Stimulated activated CD8-positive, alpha-beta memory T cell treated with anti-CD3 and anti-CD28 coated beads, Interleukin-12 subunit alpha, Interleukin-12 subunit beta, amount 100 ng/mL, for 24 hours (primary cell): ENCODE measurements at regions not wholly inside any gene's neighbourhood (a gene's known extent, or its start where the extent isn't known, plus 50 kb on each side); places are given as distances from the start of the nearest gene placed in this dataset.
"Not testable (repeated sequence)": the region's sequence is repeated elsewhere in the genome, so short reads cannot be mapped to it uniquely, and the experiment has no call there.

Source experiments
- DNase-seq: peaks from one replicate; pipeline ENCODE4 v3.0.0-alpha.2; 2020; ENCODE audit errors: extremely low read depth

GRCh38 chr12:131413471-131413870 lies 297.4 kb upstream of the SFSWAP start:
- no peak for DNase-seq

DNA sequence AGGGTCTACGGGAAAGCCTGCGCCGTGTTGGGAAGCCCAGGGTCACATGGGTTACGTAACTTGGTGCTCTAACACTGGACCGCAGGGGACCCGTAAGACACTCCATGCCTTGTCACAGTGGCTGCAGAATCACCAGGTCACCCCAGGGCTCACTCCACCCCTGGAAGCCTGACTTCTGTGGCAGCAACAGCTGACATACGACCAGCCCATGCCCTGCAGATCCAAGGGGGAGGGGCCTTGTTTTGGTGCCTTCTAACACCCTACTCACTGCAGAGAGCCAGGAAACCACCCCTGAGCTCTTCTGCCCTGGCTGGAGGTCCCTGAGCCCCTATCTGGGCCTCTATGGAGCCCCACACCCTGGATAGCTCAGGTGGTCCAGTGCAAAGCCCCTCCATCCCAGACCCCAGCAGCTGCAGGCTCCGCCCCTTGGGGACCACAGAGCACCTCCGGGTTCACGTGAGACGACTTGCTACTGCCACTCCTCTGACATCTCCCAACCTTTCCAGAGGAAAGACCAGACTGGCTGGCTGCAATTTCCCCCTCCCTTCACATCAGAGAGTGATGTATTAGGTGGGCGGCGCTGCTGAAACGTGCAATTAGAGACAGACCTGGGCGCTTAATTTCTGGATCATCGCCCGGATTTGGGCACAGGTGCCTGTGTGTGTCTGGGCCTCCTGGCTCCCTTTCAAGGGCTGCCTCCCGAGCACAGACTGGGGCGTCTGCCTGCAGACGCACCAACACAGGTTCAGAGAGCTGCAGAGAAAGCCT lies 296.6 kb upstream of the SFSWAP start:
- DNase-seq, result not testable (repeated sequence)

DNA sequence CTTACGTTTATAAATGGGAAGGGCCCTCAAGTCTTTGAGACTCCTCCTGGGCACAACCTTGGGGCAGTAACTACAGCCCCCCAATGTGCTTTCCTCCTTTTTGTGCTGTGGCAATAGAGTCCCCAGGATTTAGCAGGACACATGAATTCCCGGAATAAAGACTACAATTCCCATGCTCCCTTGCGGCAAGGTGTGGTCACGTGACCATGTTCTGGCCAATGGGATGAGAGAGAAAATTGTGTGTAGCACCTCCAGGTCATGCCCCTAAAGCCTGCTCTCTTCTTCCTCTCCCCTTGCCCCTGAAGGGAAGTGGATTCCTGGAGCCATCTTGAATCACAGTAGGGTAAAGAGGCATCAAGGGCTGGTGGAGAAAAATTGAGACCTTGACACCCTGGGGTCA lies 295.1 kb upstream of the SFSWAP start:
- no peak for DNase-seq

GRCh38 chr12:131418121-131418520 lies 292.8 kb upstream of the SFSWAP start:
- no peak for DNase-seq

DNA sequence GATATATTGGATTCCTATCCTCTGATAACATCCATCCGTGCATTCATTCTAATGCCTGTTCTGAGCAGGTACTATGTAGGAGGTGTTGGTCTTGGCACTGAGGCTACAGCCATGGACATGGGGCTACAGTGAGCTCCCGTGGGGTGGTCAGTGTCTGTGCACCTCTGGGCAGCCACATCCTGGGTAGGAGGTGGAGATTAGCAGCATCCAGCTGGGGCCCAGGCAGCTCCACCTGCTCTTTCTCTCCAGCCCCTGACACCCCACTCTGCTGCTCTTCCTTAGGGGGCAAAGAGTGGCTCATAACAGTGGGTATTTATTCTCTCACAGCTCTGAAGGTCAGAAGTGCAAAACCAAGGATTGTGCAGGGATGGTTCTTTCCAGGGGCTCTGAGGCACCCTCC lies 292.0 kb upstream of the SFSWAP start:
- DNase-seq, result no peak

DNA sequence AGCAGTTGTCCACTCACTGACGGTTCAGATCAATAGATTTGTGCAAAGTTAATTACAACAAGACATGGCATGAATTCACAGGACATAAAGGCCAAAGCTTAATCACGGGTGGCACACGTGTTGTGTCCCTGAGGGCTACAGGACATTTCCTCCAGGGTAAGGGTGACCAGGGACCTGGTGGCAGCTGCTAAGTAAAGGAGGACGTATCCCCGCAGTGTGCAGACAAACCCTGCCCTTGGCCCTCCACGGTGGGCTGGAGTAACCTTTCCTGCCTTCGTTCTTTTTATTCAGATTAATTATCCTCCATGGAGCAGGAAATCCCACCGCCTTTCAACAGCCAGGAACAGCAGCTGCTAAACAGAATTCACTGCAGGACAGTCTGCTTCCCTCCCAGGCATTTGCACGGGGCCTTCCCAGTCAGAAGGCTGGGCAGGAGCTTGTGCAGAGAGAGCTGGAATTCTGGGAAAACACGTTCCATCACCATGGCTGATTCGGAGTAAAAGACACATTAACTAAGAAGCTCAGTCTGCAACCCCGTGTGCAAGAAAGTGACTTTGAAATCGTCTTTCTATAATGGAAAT lies 289.9 kb upstream of the SFSWAP start:
- no peak for DNase-seq

- DNase-seq, result no peak
Observed at GRCh38 chr12:131421509-131422186, 289.2 kb upstream of the SFSWAP start.

DNA sequence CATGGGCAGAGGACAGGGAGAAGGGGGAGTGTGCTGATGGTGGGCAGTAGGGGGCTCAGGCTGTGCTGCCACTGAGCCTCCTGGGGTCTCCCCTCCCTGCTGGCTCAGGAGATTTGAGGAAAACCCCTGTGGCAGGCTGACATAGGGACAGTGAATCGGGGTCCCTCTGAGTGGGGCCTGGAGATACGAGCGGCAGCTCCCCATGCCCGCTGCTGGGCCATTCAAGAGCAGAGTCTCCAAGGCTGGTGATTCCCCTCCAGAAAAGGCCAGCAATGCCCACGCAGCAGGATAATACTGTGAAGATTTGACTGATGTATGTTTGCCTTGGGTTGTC lies 288.7 kb upstream of the SFSWAP start:
- no peak for DNase-seq

GRCh38 chr12:131422744-131423143 lies 288.1 kb upstream of the SFSWAP start:
- DNase-seq, result no peak

DNA sequence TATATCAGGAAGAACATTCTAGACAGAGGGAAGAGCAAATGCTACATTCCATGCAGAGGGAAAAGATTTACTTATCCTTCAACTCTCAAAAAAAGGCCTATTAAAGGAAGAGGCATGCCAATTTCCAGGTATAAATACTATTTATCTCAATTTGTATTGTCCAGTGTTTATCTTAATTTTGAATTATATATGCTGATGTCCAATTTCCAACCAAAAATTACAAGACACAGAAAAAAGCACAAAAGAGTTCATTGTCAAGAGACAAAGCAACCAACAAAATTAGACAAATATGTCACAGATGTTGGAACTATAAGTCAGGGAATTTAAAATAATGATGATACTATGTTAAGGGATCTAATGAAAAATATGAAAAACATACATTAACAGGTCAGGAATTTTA lies 286.6 kb upstream of the SFSWAP start:
- DNase-seq, result no peak

DNA sequence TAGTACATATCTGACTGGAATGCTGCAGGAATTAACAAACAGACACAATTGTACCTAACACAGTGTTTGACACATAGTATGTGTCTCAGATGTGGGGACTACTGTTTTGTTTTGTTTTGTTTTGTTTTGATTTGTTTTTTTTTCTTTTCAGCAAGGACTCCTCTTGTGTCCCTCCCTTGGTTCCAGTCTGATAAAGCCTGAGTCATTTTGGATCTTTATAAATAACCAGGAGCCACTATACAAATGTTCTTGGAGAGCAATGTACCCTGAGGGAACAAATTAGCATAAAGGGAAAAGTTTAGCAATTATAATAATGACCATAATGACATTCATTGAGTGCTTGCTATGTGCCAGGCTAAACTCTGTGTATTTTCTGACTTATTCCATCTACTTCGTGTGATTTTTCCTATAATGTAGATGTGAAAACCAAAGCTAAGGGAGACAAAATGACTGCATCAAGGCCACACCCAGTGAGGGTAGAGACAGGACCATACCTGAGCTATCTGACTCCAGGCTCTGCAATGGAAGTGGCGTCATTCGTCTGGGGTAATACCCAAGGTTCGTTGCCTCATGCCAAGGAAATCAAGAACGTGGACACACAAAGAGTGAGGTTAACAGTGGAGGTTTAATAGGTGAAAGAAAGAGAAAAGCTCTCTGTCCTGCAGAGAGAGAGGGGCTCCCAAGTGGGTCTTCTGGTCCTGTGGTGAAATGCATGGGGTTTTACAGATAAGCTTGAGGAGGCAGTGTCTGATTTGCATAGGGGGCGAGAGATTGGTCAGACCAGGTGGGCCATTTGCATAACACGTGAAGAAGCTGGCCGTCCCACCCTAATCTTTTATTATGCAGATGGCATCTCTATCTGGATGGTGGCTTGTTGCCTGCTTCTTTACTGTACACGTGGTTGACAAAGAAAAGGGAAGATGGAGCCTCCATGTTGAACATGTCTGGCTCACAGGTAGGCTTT lies 285.5 kb upstream of the SFSWAP start:
- no peak for DNase-seq

DNA sequence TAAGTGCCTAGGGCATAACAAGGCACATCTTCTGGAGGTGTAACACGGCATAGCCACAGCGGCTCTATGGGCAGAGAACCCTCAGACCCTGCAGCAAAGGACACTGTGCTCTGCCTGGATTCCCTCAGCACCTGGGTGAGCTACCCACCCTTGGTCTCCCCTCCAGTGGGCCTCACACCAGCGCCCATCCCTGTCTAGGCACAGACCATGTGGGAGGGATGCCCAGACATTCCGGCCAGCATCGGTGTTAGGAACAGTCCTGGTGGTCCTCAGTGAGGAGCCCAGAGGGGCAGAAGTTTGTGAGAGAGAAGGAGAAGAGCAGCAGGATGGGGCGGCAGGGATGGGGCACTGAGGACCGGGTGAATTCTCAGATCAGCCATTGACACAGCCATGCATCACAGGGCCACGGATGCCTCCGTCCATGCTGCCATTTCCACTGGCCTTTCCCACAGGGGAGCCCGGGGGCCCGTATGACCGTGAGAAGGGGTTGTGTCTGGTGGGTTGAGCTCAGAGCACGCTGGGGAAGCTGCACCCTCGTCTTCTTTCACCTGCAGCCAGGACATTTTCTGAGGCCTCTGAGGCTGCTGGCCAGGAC lies 282.7 kb upstream of the SFSWAP start:
- DNase-seq, result no peak

GRCh38 chr12:131429221-131429620 lies 281.7 kb upstream of the SFSWAP start:
- DNase-seq, result not testable (repeated sequence)

- DNase-seq, result not testable (repeated sequence)
Observed at GRCh38 chr12:131429697-131430096, 281.2 kb upstream of the SFSWAP start.

DNA sequence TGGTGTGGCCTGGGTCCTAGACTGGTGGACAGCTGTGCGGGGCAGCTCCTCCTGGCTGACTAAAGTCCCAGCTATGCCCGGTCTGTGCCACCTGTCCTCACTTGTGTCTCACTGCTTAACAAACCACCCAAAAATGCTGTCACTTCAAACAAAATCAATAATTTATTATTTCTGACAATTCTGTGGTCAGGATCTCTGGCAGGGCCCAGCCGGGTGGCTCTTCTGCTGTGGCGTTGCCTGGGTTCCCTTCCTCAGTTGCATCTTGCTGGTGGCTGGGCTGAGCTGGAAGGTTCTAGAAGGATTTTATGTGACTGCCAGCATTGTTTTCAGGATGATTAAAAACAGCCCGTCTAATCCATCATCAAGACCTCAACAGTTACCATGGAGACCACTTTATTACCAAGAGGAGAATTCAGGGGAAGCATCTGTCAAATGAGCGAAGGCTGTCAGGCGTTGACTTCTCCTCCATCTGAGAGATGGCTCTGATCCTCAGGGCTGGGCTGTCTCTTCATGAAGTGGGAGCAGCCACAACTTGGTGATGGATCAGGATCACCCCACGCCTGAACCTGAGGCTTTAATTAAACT lies 280.6 kb upstream of the SFSWAP start:
- DNase-seq, result no peak

GRCh38 chr12:131431126-131431655 lies 279.7 kb upstream of the SFSWAP start:
- not testable (repeated sequence) for DNase-seq

DNA sequence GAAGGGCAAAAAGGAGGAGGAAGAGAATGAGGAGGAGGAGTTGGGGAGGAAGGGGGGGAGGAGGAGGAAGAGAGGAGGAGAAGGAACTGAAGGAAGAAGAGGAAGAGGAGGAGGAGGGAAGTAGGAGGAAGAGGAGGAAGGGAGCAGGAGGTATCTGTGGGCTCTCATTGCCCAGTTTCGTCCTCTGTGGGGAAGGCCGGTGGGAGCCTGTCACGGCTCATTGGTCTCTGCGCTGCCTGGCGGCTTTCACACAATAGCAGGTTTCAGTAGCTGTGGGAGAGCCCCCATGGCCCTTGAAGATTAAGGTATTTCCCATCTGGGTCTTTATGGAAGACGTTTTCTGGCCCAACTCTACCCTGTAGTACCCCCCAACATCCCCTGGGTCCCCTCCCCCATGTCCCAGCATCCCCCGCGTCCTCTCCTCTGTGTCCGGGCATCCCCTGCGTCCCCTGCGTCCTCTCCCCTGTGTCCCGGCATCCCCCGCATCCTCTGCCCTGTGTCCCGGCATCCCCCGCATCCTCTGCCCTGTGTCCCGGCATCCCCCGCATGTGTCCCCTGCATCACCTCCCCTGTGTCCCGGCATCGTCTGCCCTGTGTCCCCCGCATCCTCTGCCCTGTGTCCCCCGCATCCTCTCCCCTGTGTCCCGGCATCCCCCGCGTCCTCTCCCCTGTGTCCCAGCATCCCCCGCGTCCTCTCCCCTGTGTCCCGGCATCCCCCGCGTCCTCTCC lies 278.2 kb upstream of the SFSWAP start:
- no peak for DNase-seq

DNA sequence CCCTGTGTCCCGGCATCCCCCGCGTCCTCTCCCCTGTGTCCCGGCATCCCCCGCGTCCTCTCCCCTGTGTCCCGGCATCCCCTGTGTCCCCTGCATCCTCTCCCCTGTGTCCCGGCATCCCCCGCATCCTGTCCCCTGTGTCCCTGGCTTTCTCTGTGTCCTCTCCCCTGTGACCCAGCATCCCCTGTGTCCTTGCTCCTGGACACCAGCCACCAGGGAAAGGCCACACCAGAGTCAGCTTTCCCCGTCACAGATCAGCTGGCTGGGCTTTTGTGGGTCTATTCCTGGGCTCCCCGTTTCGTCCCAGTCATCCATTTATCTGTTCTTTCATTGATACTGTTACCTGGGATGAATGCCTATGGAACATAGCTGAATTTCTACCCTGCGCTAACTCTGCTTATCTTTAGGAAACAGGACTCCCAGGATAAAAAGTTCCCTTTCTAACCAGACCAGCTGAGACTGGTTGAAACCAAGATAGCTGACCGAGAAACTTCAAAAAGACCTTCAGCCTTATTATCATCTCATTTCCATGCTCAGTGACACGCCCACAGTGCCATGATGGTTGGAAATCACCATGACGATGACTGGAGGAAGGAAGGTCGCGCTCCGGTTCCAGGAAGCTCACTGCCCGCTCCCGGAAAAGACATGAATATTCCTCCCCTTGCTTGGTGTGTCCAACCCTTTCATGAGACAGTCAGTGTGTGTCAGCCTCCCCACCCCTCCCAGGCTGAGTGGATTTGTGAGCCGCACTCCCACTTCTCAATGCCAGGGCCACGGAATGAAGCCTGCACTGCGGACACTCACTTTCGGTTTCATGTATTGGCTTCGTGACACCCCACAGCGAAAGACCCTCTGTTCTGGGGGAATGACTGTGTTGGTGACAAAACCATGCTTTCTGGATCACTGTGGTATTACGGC lies 276.4 kb upstream of the SFSWAP start:
- DNase-seq, result no peak
